VCaP (cell line): ENCODE measurements at regions not wholly inside any gene's neighbourhood (a gene's known extent, or its start where the extent isn't known, plus 50 kb on each side); places are given as distances from the start of the nearest gene placed in this dataset.
"Not testable (repeated sequence)": the region's sequence is repeated elsewhere in the genome, so short reads cannot be mapped to it uniquely, and the experiment has no call there.

ENCODE experiments used
- H3K27ac ChIP-seq: fragments of 450-650 bp; 2 replicates; pipeline ENCODE4 v1.5.1; 2017
- TF ChIP-seq, protein P1 (sequence below): fragments of 450-650 bp; conservative IDR thresholded peaks from 2 replicates; pipeline ENCODE4 v1.5.1; 2017; ENCODE audit warnings: mild to moderate bottlenecking, moderate library complexity

DNA sequence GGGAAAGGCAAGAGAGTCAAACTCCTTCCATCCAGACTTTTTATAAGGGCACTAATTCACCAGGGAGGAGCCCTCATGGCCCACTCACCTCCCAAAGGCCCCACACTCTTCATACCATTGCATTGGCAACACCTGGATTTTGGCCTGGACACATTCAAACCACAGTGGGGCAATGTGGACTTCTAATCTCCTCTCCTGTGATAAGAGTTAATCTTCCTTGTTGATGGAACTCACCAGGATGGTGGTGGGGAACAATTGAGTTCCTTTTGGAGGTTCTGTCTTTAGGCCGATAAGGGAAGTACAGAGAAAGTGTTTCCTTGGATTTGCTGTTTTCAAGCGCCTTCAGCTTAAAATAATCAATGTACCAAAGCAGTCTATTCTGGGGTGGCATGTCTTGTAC is 268.7 kb downstream of the CD83 start:
- H3K27ac ChIP-seq: no peak overlapping the region
- TF ChIP-seq, protein P1, sequence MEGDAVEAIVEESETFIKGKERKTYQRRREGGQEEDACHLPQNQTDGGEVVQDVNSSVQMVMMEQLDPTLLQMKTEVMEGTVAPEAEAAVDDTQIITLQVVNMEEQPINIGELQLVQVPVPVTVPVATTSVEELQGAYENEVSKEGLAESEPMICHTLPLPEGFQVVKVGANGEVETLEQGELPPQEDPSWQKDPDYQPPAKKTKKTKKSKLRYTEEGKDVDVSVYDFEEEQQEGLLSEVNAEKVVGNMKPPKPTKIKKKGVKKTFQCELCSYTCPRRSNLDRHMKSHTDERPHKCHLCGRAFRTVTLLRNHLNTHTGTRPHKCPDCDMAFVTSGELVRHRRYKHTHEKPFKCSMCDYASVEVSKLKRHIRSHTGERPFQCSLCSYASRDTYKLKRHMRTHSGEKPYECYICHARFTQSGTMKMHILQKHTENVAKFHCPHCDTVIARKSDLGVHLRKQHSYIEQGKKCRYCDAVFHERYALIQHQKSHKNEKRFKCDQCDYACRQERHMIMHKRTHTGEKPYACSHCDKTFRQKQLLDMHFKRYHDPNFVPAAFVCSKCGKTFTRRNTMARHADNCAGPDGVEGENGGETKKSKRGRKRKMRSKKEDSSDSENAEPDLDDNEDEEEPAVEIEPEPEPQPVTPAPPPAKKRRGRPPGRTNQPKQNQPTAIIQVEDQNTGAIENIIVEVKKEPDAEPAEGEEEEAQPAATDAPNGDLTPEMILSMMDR: no peak

- TF ChIP-seq, protein P1: no peak
- no peak overlapping the region for H3K27ac ChIP-seq
Observed at GRCh38 chr6:14386668-14387067, 269.1 kb downstream of the CD83 start.

DNA sequence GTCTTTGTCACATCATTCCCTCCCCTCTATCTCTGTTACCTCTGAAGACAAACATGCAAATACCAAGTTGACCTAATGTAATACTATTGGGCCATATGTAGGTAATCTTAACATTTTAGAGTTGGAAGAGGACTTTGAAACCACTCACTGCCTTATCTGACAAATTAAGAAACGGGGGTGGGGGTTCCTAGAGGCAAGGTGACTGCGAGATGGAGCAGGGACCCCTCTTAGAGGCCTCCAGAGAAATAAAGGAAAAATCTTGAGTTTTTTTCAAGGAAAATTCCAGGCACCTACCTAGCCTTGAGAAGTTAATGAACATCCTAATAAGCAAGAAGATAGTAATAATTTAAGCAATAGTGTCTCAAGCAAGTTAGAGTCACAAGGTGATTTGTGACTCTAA is 270.8 kb downstream of the CD83 start:
- H3K27ac ChIP-seq: no peak overlapping the region
- TF ChIP-seq, protein P1: no peak

GRCh38 chr6:14389776-14390175 is 272.2 kb downstream of the CD83 start:
- not testable (repeated sequence) for H3K27ac ChIP-seq

DNA sequence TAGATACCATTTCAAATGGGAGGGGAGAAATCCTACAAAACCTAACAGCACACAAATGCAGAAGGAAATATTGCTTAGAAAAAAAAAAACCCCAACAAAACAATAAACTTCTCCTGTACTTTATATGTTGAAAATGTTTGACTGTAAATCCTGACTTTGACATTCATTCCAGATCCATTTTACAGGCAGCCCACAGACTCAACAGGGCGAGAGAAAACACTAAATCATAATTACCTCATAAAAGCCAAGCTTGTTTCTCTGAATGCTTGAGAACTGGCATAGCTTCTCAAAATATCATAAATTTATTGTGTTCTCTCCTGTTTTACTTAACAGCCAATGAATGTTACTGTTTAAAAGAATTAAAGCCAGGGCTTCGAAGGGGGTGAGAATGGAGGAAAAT is 273.2 kb downstream of the CD83 start:
- no peak overlapping the region for H3K27ac ChIP-seq
- TF ChIP-seq, protein P1: no peak

GRCh38 chr6:14393910-14394309 is 276.3 kb downstream of the CD83 start:
- H3K27ac ChIP-seq: no peak overlapping the region
- TF ChIP-seq, protein P1: no peak

GRCh38 chr6:14396392-14396791 is 278.8 kb downstream of the CD83 start:
- TF ChIP-seq, protein P1: no peak
- H3K27ac ChIP-seq: no peak overlapping the region

GRCh38 chr6:14396826-14397517 is 279.4 kb downstream of the CD83 start:
- TF ChIP-seq, protein P1: no peak
- no peak overlapping the region for H3K27ac ChIP-seq
